ENCODE measurements at regions not wholly inside any gene's neighbourhood (a gene's known extent, or its start where the extent isn't known, plus 50 kb on each side); places are given as distances from the start of the nearest gene placed in this dataset.
"Not testable (repeated sequence)": the region's sequence is repeated elsewhere in the genome, so short reads cannot be mapped to it uniquely, and the experiment has no call there.

DNA sequence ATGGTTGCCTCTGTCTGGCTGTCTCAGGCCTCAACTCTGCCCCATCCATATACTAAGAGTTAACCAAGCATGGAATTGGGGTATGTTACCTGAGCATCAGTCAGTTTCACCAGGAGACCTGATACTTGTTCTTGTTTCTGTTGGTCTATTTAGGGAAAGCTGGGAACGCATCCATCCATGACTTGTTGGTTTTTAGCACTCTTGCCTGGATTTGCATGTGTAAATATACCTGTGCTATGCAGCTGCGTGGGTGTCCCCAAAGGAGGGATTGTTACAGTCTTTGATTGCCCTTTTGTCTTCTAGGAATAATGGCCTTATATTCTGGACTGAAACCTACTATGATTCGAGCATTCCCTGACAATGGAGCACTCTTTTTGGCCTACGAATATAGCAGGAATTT is 151.9 kb upstream of the PABPC3 start:
- not testable (repeated sequence) for TF ChIP-seq CTCF (optimal IDR thresholded peaks at IDR 0.05 in 1 of 3, IDR thresholded peaks at IDR 0.05 in 1 of 3, conservative IDR thresholded peaks at IDR 0.05 in 1 of 3; ENCODE audit: extremely low read depth in 1 of 3, insufficient read depth in 2 of 3, low read length in 3 of 3); EZH2 (IDR thresholded peaks at IDR 0.05; ENCODE audit: low read length)
